SKM-1 treated with dmso at 0.1 percent for 144 hours (cell line): ENCODE measurements at regions not wholly inside any gene's neighbourhood (a gene's known extent, or its start where the extent isn't known, plus 50 kb on each side); places are given as distances from the start of the nearest gene placed in this dataset.

Experiments used
- DNase-seq: peaks from one replicate; lab custom pipeline; 2025; ENCODE audit not compliant: unreplicated experiment; lab: John Stamatoyannopoulos, UW

DNA sequence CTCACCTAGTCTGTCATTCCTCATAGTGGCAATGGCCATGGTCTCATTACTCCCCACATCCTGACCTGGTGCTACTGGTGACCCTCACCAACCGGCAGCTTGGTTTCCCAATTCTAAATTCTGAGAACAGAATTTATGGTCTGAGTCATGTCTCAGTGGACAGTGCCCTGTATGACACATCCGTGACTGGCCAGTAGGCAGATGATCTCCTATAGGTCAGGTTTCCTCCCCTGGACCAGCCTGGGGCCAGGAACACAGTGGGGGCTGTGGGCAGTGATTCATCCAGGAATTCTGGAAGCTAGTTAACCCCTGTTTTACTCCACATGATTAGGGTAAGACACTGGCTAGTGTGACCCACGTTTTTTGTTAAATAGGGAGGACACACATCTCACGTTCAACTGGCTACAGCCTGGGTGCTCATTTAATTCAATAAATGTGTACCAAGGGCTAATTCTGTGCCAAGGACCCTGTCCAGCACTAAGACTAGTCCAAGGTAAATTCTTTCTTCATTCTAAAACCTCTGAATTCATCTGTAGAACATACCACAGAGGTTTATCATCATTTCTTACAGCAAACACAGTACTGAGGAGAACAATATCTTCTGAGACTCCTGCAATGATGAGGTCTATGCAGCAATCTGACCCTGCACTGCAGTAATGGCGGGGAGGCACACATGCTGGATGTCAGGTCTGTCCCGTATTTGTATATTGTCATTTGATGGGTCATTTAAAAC, 249.6 kb upstream of the TBX3 start:
- DNase-seq, result no peak

DNA sequence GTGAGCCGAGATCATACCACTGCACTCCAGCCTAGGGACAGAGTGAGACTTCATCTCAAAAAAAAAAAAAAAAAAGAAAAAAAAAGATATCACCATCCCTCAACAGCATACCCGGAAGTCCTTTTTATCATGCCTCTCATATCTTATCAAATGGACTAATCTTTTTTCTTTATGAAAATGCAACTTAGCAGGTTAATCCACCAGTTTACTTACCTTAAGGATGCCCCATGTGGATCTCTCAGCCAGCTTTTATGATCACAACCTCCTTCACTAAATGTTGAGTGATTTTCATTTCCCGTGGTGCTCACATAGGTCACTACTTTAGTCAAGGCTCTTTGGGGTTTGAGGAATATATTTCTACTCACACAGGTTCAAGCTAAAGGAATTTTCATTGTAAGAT, 248.8 kb upstream of the TBX3 start:
- DNase-seq, result no peak

- DNase-seq, result no peak
Measured at GRCh38 chr12:114931025-114931424, 247.1 kb upstream of the TBX3 start.

DNA sequence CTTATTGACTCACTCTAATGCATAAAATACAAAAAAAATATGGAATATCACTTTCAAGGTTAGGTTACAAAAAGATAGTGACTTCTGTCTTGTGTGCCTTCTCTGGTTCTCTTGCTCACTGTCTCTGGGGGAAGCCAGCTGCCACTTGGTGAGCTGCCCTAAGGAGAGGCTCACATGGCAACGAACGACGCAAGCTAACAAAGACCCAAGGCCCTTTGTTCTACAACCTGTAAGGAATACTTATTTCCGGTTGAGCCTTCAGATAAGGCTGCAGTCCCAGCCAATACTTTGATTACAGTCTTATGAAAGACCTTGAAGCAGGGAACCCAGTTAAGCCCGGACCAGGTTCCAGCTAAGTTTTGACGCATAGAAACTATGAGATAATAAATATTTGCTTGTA, 242.4 kb upstream of the TBX3 start:
- DNase-seq, result no peak

DNA sequence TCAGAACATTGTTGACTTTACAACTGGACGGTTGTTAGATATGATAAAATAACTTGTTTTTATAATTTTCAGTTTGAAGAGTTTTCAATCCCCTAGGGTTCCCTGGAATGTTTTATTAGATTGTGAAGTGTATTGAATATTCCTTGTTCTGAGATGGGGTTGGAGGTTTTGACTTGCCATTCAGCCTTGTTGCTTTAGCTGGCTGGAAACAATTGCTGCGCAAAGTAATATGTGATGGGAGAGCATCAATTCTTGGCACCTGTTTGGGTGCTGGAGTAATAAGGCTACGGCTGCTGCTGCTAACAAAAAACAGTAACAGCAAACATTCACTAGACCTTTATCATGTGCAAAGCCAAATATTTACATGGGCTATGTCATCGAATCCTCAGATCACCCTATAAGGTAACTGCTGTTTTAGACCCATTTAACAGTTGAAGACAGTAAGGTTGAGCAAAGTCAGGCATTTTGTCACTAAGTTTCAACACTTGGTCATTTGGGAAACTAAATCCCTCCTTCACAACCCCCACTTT, 241.0 kb upstream of the TBX3 start:
- DNase-seq, result no peak

- DNase-seq, result no peak
Measured at GRCh38 chr12:114921781-114922180, 237.8 kb upstream of the TBX3 start.

- no peak for DNase-seq
Measured at GRCh38 chr12:114920771-114921554, 237.0 kb upstream of the TBX3 start.

DNA sequence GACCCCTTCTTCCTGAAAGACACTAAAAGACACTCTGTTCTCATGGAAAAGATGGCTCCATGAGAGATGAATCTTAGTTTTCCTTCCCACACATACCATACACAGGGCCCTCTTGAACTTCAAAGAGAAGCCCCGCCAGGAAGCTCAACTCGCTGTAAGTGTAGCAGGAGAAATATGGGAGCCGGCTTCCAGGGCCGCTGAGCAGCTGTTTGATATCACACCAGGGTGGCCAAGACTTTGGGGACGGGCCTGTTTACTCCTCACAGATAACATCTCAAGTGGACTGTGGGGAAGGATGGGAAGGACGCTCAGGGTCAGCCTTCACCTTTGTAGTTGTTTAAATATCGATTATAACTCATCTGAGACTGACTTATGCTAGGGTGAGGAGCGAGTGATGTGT, 235.5 kb upstream of the TBX3 start:
- no peak for DNase-seq

- DNase-seq, result no peak
Measured at GRCh38 chr12:114918535-114919233, 234.7 kb upstream of the TBX3 start.

GRCh38 chr12:114917953-114918352, 234.0 kb upstream of the TBX3 start:
- DNase-seq, result no peak

DNA sequence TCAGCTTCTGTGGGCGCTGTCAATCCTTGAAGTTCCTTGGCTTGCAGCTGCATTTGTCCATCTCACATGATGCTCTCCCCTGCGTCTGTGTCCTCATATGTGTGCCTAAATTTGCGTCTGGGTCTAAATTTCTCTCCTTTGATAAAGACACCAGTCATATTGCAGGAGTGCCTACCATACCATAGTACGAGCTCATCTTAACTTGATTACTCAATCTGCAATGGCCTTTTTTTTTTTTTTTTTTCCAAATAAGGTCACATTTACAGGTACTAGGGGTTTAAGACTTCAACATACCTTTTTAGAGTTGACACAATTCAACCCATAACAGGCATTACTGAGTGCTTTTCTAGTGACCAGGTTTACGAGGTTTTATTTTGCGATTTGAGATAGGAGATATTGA, 233.3 kb upstream of the TBX3 start:
- DNase-seq, result no peak

- DNase-seq, result no peak
Measured at GRCh38 chr12:114916541-114916940, 232.6 kb upstream of the TBX3 start.

DNA sequence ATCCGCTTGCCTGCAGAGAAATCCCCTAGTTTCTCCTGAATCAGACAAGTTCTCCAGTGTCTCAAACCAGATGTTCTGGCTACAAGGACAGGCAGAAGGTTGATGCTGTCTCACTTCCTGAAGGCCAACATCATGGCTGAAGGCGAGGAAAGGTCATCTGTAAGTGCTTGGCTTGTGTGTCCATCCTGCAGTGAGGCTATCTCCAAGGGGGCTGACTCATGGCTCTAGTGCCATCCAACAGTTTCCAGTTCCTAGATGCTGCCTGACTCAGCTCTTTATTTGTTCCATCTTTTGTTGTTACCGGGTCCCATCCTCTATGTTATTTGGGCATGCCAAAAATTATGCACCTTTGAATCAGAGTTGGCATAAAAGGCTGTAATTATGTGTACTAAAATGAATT, 232.1 kb upstream of the TBX3 start:
- no peak for DNase-seq

- DNase-seq, result no peak
Measured at GRCh38 chr12:114913871-114914801, 230.2 kb upstream of the TBX3 start.

DNA sequence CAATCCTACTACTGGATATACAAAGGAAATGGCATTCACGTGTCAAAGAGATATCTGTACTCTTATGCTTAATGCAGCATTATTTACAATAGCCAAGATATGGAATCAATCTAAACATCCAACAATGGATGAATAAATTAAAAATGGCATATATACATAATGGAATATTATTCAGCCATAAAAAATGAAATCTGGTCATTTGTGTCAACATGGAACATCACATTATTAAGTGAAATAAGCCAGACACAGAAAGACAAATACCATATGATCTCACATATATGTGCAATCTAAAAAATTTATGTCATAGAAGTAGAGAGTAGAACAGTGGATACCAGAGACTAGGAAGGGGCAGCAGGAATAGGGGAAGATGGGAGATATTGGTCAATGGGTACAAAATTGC, 228.8 kb upstream of the TBX3 start:
- DNase-seq, result no peak

GRCh38 chr12:114911196-114911595, 227.2 kb upstream of the TBX3 start:
- DNase-seq, result no peak

GRCh38 chr12:114904254-114905003, 220.5 kb upstream of the TBX3 start:
- DNase-seq, result no peak

GRCh38 chr12:114903083-114903691, 219.2 kb upstream of the TBX3 start:
- DNase-seq, result no peak

DNA sequence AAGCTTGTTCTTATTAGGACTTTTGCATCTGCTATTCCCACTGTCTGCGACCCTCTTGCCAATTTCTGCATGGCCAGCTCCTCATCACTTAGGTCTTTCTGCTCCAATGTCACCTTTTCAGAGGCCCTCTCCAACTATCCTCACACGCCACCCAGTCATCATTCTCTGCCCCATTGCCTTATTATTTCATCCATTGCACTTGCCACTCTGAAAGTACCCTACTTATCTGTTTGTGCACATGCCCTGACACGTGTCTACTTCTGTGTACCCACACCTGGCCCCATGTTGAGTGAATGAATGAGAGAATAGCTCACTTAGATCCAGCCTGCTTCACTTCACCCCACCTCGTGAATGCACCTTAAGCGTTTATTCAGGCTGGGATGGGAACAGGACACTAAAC, 218.7 kb upstream of the TBX3 start:
- DNase-seq, result no peak

DNA sequence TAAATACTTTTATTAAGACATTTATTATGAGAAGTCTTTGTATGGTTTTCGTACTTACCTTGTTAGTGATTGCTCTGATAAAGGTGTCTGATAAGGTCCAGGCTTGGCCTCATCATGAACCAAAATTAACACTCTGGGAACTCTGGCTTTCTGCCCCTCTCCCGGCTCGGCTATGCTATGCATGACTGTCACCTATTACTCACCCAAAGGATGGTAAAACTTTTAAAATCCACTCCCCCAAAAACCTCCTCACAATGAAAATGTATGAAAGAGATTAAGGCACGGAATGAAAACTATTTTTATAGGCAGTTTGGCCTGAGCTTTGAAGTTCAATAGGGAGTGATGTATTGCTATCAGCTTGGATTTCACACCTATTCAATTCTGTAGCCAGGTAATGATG, 217.3 kb upstream of the TBX3 start:
- no peak for DNase-seq
